Body of pancreas (tissue), 4 donors: ENCODE measurements at regions not wholly inside any gene's neighbourhood (a gene's known extent, or its start where the extent isn't known, plus 50 kb on each side); places are given as distances from the start of the nearest gene placed in this dataset.

Experiments
- POLR2A ChIP-seq, 3 donors: fragments of 450-650 bp; IDR thresholded peaks; one replicate each; pipeline ENCODE4 v1.6.1; 2016; ENCODE audit warnings: antibody characterized with exemption in 3 of 3, mild to moderate bottlenecking in 2 of 3
- TF ChIP-seq, protein P1 (sequence below), 7 experiments: fragments of 450-650 bp in 4 of 7; fragments of 200-600 bp in 3 of 7; sonication (generic) in 3 of 7; IDR thresholded peaks; one replicate each; pipeline ENCODE4 v1.5.1; 2016 to 2019; ENCODE audit warnings: antibody characterized with exemption in 7 of 7

GRCh38 chr2:7812231-7812995 lies 869.4 kb upstream of the ID2 start:
- TF ChIP-seq, protein P1, sequence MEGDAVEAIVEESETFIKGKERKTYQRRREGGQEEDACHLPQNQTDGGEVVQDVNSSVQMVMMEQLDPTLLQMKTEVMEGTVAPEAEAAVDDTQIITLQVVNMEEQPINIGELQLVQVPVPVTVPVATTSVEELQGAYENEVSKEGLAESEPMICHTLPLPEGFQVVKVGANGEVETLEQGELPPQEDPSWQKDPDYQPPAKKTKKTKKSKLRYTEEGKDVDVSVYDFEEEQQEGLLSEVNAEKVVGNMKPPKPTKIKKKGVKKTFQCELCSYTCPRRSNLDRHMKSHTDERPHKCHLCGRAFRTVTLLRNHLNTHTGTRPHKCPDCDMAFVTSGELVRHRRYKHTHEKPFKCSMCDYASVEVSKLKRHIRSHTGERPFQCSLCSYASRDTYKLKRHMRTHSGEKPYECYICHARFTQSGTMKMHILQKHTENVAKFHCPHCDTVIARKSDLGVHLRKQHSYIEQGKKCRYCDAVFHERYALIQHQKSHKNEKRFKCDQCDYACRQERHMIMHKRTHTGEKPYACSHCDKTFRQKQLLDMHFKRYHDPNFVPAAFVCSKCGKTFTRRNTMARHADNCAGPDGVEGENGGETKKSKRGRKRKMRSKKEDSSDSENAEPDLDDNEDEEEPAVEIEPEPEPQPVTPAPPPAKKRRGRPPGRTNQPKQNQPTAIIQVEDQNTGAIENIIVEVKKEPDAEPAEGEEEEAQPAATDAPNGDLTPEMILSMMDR (IDR thresholded peaks at IDR 0.05) = no peak
- no peak for TF ChIP-seq POLR2A (IDR thresholded peaks at IDR 0.05)
